HG03520 (cell line): ENCODE measurements at regions not wholly inside any gene's neighbourhood (a gene's known extent, or its start where the extent isn't known, plus 50 kb on each side); places are given as distances from the start of the nearest gene placed in this dataset.
"Not testable (repeated sequence)": the region's sequence is repeated elsewhere in the genome, so short reads cannot be mapped to it uniquely, and the experiment has no call there.

Source experiments
- ATAC-seq: cut with Tn5 transposase; IDR thresholded peaks from one replicate; pipeline ENCODE4 v1.9.1; 2021; ENCODE audit warnings: mild to moderate bottlenecking, moderate library complexity; ENCODE audit not compliant: unreplicated experiment

- ATAC-seq: no peak
Observed at GRCh38 chr1:182235604-182235951, 156.0 kb downstream of the GLUL start.

GRCh38 chr1:182229921-182230491 lies 161.6 kb downstream of the GLUL start:
- ATAC-seq: no peak

- ATAC-seq: no peak
Observed at GRCh38 chr1:182229451-182229850, 162.1 kb downstream of the GLUL start.

GRCh38 chr1:182227864-182228547 lies 163.6 kb downstream of the GLUL start:
- no peak for ATAC-seq

- ATAC-seq: no peak
Observed at GRCh38 chr1:182226618-182227017, 165.0 kb downstream of the GLUL start.

- ATAC-seq: not testable (repeated sequence)
Observed at GRCh38 chr1:182225755-182226154, 164.2 kb upstream of the ZNF648 start.

GRCh38 chr1:182221990-182222389 lies 160.5 kb upstream of the ZNF648 start:
- not testable (repeated sequence) for ATAC-seq

- not testable (repeated sequence) for ATAC-seq
Observed at GRCh38 chr1:182221367-182221766, 159.9 kb upstream of the ZNF648 start.

- no peak for ATAC-seq
Observed at GRCh38 chr1:182217967-182218366, 156.5 kb upstream of the ZNF648 start.

- ATAC-seq: no peak
Observed at GRCh38 chr1:182217071-182217470, 155.6 kb upstream of the ZNF648 start.

- ATAC-seq: no peak
Observed at GRCh38 chr1:182215764-182216163, 154.3 kb upstream of the ZNF648 start.

- no peak for ATAC-seq
Observed at GRCh38 chr1:182213163-182213562, 151.7 kb upstream of the ZNF648 start.

GRCh38 chr1:182211386-182211785 lies 149.9 kb upstream of the ZNF648 start:
- no peak for ATAC-seq

GRCh38 chr1:182210417-182210816 lies 148.9 kb upstream of the ZNF648 start:
- no peak for ATAC-seq

GRCh38 chr1:182207300-182207699 lies 145.8 kb upstream of the ZNF648 start:
- ATAC-seq: no peak

GRCh38 chr1:182206626-182207239 lies 145.2 kb upstream of the ZNF648 start:
- no peak for ATAC-seq

- ATAC-seq: no peak
Observed at GRCh38 chr1:182205351-182206022, 144.0 kb upstream of the ZNF648 start.

GRCh38 chr1:182203191-182203875 lies 141.8 kb upstream of the ZNF648 start:
- no peak for ATAC-seq

- not testable (repeated sequence) for ATAC-seq
Observed at GRCh38 chr1:182201490-182201889, 140.0 kb upstream of the ZNF648 start.

GRCh38 chr1:182200025-182200812 lies 138.7 kb upstream of the ZNF648 start:
- ATAC-seq: no peak
